HG02840 (cell line): ENCODE measurements at regions not wholly inside any gene's neighbourhood (a gene's known extent, or its start where the extent isn't known, plus 50 kb on each side); places are given as distances from the start of the nearest gene placed in this dataset.
"Not testable (repeated sequence)": the region's sequence is repeated elsewhere in the genome, so short reads cannot be mapped to it uniquely, and the experiment has no call there.

Source experiments
- ATAC-seq: cut with Tn5 transposase; IDR thresholded peaks from one replicate; pipeline ENCODE4 v1.9.1; 2021; ENCODE audit warnings: mild to moderate bottlenecking, moderate library complexity, moderate number of reproducible peaks; ENCODE audit not compliant: unreplicated experiment, low FRiP score

- no peak for ATAC-seq
Observed at GRCh38 chr10:117458571-117458970, 83.3 kb upstream of the PDZD8 start.

- ATAC-seq: no peak
Observed at GRCh38 chr10:117457932-117458331, 82.7 kb upstream of the PDZD8 start.

- ATAC-seq: no peak
Observed at GRCh38 chr10:117457071-117457810, 82.0 kb upstream of the PDZD8 start.

DNA sequence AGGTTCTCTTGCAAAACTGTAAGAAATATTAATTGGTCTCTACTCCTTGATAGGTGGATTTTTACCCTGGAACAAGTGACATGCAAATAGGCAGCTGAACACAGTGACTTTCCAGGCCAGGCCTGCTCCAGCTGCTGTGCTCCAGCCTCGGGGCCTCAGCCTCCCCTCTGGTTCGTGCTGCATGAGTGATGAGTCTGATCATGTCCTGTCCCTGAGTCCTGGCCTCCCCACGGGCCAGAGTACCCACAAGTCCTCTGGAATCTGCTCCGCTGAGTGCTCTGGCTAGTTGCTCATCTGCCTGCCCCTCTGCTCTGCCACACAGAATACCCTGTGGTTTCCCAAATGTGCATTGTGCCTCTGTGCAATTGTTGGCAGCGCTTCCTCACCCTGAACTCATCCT is 80.1 kb upstream of the PDZD8 start:
- ATAC-seq: no peak

- ATAC-seq: no peak
Observed at GRCh38 chr10:117454502-117454901, 79.3 kb upstream of the PDZD8 start.

- not testable (repeated sequence) for ATAC-seq
Observed at GRCh38 chr10:117453484-117453883, 78.2 kb upstream of the PDZD8 start.

- no peak for ATAC-seq
Observed at GRCh38 chr10:117450940-117451339, 75.7 kb upstream of the PDZD8 start.

DNA sequence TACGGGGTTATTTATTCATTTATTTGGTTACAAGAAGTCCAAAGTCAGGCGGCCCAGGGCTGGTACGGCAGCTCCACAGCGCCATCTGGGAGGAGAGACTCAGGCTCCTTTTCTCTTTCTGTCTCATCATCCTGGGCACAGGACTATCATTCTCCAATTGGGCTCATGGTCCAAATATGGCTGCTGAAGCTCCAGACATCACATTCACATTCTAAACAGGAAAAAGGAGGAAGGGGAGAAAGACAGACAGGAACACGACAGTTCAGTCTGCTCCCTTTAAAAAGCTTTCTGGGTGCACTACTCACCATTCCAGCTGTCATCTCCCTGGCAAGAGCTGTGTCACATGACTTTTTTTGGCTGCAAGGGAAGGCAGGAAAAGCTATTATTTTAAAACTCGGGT is 74.4 kb upstream of the PDZD8 start:
- no peak for ATAC-seq

DNA sequence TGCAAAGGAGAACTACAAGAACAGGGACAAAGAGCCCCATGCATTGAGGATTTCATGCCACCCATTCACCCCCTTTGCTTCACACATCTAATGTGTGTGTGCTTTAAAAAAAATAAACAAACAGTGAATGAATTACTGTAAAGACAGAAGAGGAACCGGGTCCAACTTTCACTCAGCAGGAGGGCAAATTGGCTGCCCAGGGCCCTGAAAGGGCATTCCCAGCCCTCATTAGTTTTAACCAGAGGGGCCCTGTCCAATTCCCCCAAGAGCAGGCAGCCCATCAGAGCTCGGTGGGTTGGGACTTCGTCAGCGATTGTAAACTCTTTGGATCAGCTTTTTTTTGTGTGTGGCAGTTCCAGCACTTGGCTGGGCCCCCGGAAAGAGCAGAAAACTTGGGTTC is 73.6 kb upstream of the PDZD8 start:
- no peak for ATAC-seq

DNA sequence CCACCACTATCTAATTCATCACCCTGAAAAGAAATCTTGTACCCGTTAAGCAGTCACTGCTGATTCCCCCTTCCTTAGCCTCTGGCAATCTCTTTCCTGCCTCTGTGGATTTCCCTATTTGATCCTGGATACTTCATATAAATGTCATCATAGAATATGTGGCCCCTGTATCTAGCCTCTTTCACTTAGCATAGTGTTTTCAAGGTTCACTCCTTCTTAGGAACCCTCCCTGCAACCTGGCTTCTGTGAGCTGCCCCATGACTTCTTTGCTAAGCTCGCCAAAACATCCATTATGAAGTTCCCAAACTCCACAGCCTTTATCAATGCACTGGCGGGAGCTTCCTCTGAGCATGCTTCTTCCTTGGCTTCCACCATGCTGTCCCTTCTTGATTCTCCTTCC is 70.8 kb upstream of the PDZD8 start:
- ATAC-seq: no peak

- no peak for ATAC-seq
Observed at GRCh38 chr10:117444497-117445040, 69.3 kb upstream of the PDZD8 start.

- no peak for ATAC-seq
Observed at GRCh38 chr10:117443686-117444041, 68.4 kb upstream of the PDZD8 start.

- ATAC-seq: peak; percentile 75
Observed at GRCh38 chr10:117442944-117443685, 67.9 kb upstream of the PDZD8 start.

- no peak for ATAC-seq
Observed at GRCh38 chr10:117442521-117442920, 67.3 kb upstream of the PDZD8 start.

GRCh38 chr10:117441812-117442443 is 66.7 kb upstream of the PDZD8 start:
- no peak for ATAC-seq

DNA sequence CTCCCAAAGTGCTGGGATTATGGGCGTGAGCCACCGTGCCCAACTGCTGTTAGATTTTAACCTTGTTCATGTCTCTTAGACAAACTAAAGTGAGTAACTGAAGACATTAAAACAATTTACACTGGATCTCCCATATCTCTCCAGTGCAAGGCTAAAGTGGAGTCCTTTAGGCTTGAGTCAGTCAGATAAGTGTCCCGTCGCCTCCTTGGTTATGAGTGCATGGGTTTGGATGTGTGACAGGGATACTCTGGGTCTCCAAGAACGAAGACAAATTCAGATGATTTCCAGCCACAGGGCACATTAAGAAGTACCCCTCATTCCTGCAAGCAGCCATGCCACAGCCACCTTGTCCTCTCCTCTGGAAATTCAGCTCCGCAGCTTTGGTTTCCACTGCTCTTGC is 66.1 kb upstream of the PDZD8 start:
- ATAC-seq: no peak

GRCh38 chr10:117439243-117439912 is 64.1 kb upstream of the PDZD8 start:
- ATAC-seq: no peak

- no peak for ATAC-seq
Observed at GRCh38 chr10:117432866-117433265, 57.6 kb upstream of the PDZD8 start.

DNA sequence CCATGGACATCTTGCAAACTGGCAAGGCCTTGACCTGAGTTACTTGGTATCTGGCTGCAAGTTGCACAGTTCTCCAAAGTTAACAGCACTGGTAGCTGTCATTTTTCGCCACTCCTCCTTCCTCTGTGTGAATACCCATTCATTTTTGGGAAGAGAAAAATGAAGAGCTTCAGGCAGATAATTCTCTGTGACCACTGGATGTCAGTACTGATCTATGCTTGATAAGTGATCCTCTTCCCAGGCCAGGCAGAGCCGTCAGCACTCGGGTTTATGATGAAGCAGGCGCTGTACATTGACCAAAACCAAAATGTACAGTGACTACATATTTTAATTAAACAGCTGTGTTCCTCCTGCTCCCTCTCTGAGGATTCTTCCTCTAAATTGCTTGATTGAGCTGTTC is 55.9 kb upstream of the PDZD8 start:
- ATAC-seq: no peak

DNA sequence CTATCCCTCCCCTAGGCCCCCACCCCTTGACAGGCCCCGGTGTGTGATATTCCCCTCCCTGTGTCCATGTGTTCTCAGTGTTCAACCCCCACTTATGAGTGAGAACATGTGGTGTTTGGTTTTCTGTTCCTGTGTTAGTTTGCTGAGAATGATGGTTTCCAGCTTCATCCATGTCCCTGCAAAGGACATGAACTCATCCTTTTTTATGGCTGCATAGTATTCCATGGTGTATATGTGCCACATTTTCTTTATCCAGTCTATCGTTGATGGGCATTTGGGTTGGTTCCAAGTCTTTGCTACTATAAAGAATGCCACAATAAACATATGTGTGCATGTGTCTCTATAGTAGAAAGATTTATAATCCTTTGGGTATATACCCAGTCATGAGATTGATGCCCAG is 55.3 kb upstream of the PDZD8 start:
- ATAC-seq: not testable (repeated sequence)
